IgD-negative memory B cell (primary cell): ENCODE measurements at regions not wholly inside any gene's neighbourhood (a gene's known extent, or its start where the extent isn't known, plus 50 kb on each side); places are given as distances from the start of the nearest gene placed in this dataset.

Experiments used
- H3K27ac Mint-ChIP-seq, 3 donors: one replicate each; pipeline ENCODE4 v1.8.0; 2020 to 2022; ENCODE audit warnings: mild to moderate bottlenecking in 3 of 3, mixed read lengths in 3 of 3, moderate library complexity in 1 of 3
- H3K27me3 Mint-ChIP-seq: one replicate; pipeline ENCODE4 v1.8.0; 2021; ENCODE audit warnings: mixed read lengths
- H3K36me3 Mint-ChIP-seq: one replicate; pipeline ENCODE4 v1.8.0; 2020; ENCODE audit warnings: mild to moderate bottlenecking, mixed read lengths
- H3K4me1 Mint-ChIP-seq, 3 donors: one replicate each; pipeline ENCODE4 v1.8.0; 2020 to 2022; ENCODE audit warnings: mixed read lengths in 3 of 3, mild to moderate bottlenecking in 1 of 3
- H3K4me3 Mint-ChIP-seq, 4 donors: one replicate each; pipeline ENCODE4 v1.8.0; 2020 to 2022; ENCODE audit warnings: mild to moderate bottlenecking in 4 of 4, mixed read lengths in 4 of 4, moderate library complexity in 3 of 4
- H3K9me3 Mint-ChIP-seq, 3 donors: one replicate each; pipeline ENCODE4 v1.8.0; 2020 to 2021; ENCODE audit warnings: mixed read lengths in 3 of 3, mild to moderate bottlenecking in 1 of 3

GRCh38 chr18:25834061-25834460 is 256.4 kb downstream of the SS18 start:
- H3K9me3 Mint-ChIP-seq = no peaks in the 10 kb centered on the region
- no peaks in the 10 kb centered on the region for H3K36me3 Mint-ChIP-seq
- no peak overlapping the region for H3K4me3 Mint-ChIP-seq
- no peaks in the 10 kb centered on the region for H3K4me1 Mint-ChIP-seq
- H3K27me3 Mint-ChIP-seq = peaks cover 4% of the 10 kb centered on the region
- no peak overlapping the region for H3K27ac Mint-ChIP-seq

- Mint-ChIP-seq H3K36me3 (no peaks in the 10 kb centered on the region), H3K4me3 (no peak overlapping the region), H3K9me3 (no peaks in the 10 kb centered on the region), H3K27me3 (peaks cover 4% of the 10 kb centered on the region), H3K27ac (no peak overlapping the region), H3K4me1 (no peaks in the 10 kb centered on the region)
Observed at GRCh38 chr18:25832001-25832604, 258.3 kb downstream of the SS18 start.

GRCh38 chr18:25831301-25831701 is 259.1 kb downstream of the SS18 start:
- H3K4me1 Mint-ChIP-seq = no peaks in the 10 kb centered on the region
- no peaks in the 10 kb centered on the region for H3K36me3 Mint-ChIP-seq
- H3K9me3 Mint-ChIP-seq = no peaks in the 10 kb centered on the region
- H3K27ac Mint-ChIP-seq = no peak overlapping the region
- H3K4me3 Mint-ChIP-seq = no peak overlapping the region
- no peaks in the 10 kb centered on the region for H3K27me3 Mint-ChIP-seq

GRCh38 chr18:25830787-25831186 is 259.6 kb downstream of the SS18 start:
- Mint-ChIP-seq H3K36me3 (no peaks in the 10 kb centered on the region), H3K27ac (no peak overlapping the region), H3K9me3 (no peaks in the 10 kb centered on the region), H3K4me1 (no peaks in the 10 kb centered on the region), H3K4me3 (no peak overlapping the region), H3K27me3 (no peaks in the 10 kb centered on the region)

GRCh38 chr18:25827961-25828561 is 262.4 kb downstream of the SS18 start:
- Mint-ChIP-seq H3K36me3 (no peaks in the 10 kb centered on the region), H3K4me3 (no peak overlapping the region), H3K27me3 (no peaks in the 10 kb centered on the region), H3K27ac (no peak overlapping the region), H3K4me1 (no peaks in the 10 kb centered on the region), H3K9me3 (no peaks in the 10 kb centered on the region)

- Mint-ChIP-seq H3K9me3 (no peaks in the 10 kb centered on the region), H3K4me3 (no peak overlapping the region), H3K27ac (no peak overlapping the region), H3K4me1 (no peaks in the 10 kb centered on the region), H3K27me3 (no peaks in the 10 kb centered on the region), H3K36me3 (no peaks in the 10 kb centered on the region)
Observed at GRCh38 chr18:25827228-25827627, 263.2 kb downstream of the SS18 start.

GRCh38 chr18:25826823-25827222 is 263.6 kb downstream of the SS18 start:
- H3K36me3 Mint-ChIP-seq = no peaks in the 10 kb centered on the region
- H3K4me1 Mint-ChIP-seq = no peaks in the 10 kb centered on the region
- no peaks in the 10 kb centered on the region for H3K27me3 Mint-ChIP-seq
- no peak overlapping the region for H3K4me3 Mint-ChIP-seq
- H3K27ac Mint-ChIP-seq = no peak overlapping the region
- H3K9me3 Mint-ChIP-seq = no peaks in the 10 kb centered on the region

GRCh38 chr18:25825979-25826776 is 264.2 kb downstream of the SS18 start:
- no peaks in the 10 kb centered on the region for H3K9me3 Mint-ChIP-seq
- no peaks in the 10 kb centered on the region for H3K27me3 Mint-ChIP-seq
- no peak overlapping the region for H3K4me3 Mint-ChIP-seq
- no peaks in the 10 kb centered on the region for H3K4me1 Mint-ChIP-seq
- no peak overlapping the region for H3K27ac Mint-ChIP-seq
- no peaks in the 10 kb centered on the region for H3K36me3 Mint-ChIP-seq

GRCh38 chr18:25825056-25825455 is 265.4 kb downstream of the SS18 start:
- Mint-ChIP-seq H3K4me1 (no peaks in the 10 kb centered on the region), H3K9me3 (no peaks in the 10 kb centered on the region), H3K4me3 (no peak overlapping the region), H3K27me3 (no peaks in the 10 kb centered on the region), H3K36me3 (no peaks in the 10 kb centered on the region), H3K27ac (no peak overlapping the region)

GRCh38 chr18:25819746-25820363 is 270.6 kb downstream of the SS18 start:
- H3K9me3 Mint-ChIP-seq = peaks cover 0 to 3% (median 0%) of the 10 kb centered on the region in 3 donors
- no peak overlapping the region for H3K27ac Mint-ChIP-seq
- no peak overlapping the region for H3K4me3 Mint-ChIP-seq
- H3K4me1 Mint-ChIP-seq = peaks cover 0 to 4% (median 0%) of the 10 kb centered on the region in 3 donors
- H3K27me3 Mint-ChIP-seq = no peaks in the 10 kb centered on the region
- no peaks in the 10 kb centered on the region for H3K36me3 Mint-ChIP-seq

- Mint-ChIP-seq H3K27me3 (no peaks in the 10 kb centered on the region), H3K4me1 (peaks cover 0 to 7% (median 0%) of the 10 kb centered on the region in 3 donors), H3K4me3 (no peak overlapping the region), H3K36me3 (no peaks in the 10 kb centered on the region), H3K27ac (no peak overlapping the region), H3K9me3 (peaks cover 0 to 3% (median 0%) of the 10 kb centered on the region in 3 donors)
Observed at GRCh38 chr18:25818505-25818904, 271.9 kb downstream of the SS18 start.

GRCh38 chr18:25817546-25818237 is 272.7 kb downstream of the SS18 start:
- Mint-ChIP-seq H3K36me3 (no peaks in the 10 kb centered on the region), H3K4me3 (no peak overlapping the region), H3K27ac (no peak overlapping the region), H3K27me3 (no peaks in the 10 kb centered on the region), H3K4me1 (peaks cover 0 to 7% (median 0%) of the 10 kb centered on the region in 3 donors), H3K9me3 (peaks cover 0 to 3% (median 0%) of the 10 kb centered on the region in 3 donors)

GRCh38 chr18:25815659-25816058 is 274.8 kb downstream of the SS18 start:
- Mint-ChIP-seq H3K9me3 (peaks cover 0 to 3% (median 1%) of the 10 kb centered on the region in 3 donors), H3K4me3 (peak overlapping the region in 1 of 4 donors; percentile 63), H3K27ac (no peak overlapping the region), H3K4me1 (peaks cover 0 to 7% (median 0%) of the 10 kb centered on the region in 3 donors), H3K27me3 (no peaks in the 10 kb centered on the region), H3K36me3 (no peaks in the 10 kb centered on the region)

- H3K36me3 Mint-ChIP-seq = no peaks in the 10 kb centered on the region
- peak overlapping the region in 1 of 4 donors; percentile 59 for H3K4me3 Mint-ChIP-seq
- H3K27ac Mint-ChIP-seq = no peak overlapping the region
- H3K9me3 Mint-ChIP-seq = peaks cover 0 to 3% (median 1%) of the 10 kb centered on the region in 3 donors
- H3K27me3 Mint-ChIP-seq = no peaks in the 10 kb centered on the region
- H3K4me1 Mint-ChIP-seq = peaks cover 0 to 7% (median 0%) of the 10 kb centered on the region in 3 donors
Observed at GRCh38 chr18:25814841-25815458, 275.5 kb downstream of the SS18 start.
